Fibroblast of lung (primary cell): ENCODE measurements at regions not wholly inside any gene's neighbourhood (a gene's known extent, or its start where the extent isn't known, plus 50 kb on each side); places are given as distances from the start of the nearest gene placed in this dataset.

Experiments used
- DNase-seq, 2 donors: peaks; one replicate each; pipeline versions ENCODE4 v3.0.0 to v3.0.0-alpha.2; 2010; ENCODE audit warnings: low read depth in 2 of 2
- H2AFZ ChIP-seq: 2 replicates; pipeline ENCODE4 v1.5.1; 2012; ENCODE audit warnings: low read length, control low read depth, inconsistent platforms
- H3K27ac ChIP-seq: 2 replicates; pipeline ENCODE4 v1.5.1; 2011; ENCODE audit warnings: low read length, control low read depth; ENCODE audit not compliant: insufficient read depth
- H3K27me3 ChIP-seq: 2 replicates; pipeline ENCODE4 v1.5.1; 2011; ENCODE audit warnings: mild to moderate bottlenecking, low read length; ENCODE audit not compliant: control insufficient read depth, insufficient read depth
- H3K36me3 ChIP-seq: 2 replicates; pipeline ENCODE4 v1.5.1; 2011; ENCODE audit warnings: low read length; ENCODE audit not compliant: control insufficient read depth, insufficient read depth
- H3K4me1 ChIP-seq: 2 replicates; pipeline ENCODE4 v1.5.1; 2011; ENCODE audit warnings: low read length; ENCODE audit not compliant: control insufficient read depth, insufficient read depth; ENCODE audit errors: extremely low read depth
- H3K4me2 ChIP-seq: 2 replicates; pipeline ENCODE4 v1.5.1; 2011; ENCODE audit warnings: low read length, control low read depth; ENCODE audit not compliant: insufficient read depth; ENCODE audit errors: extremely low read depth
- H3K4me3 ChIP-seq, 4 experiments: fragments of 200-600 bp in 1 of 4; sonication (generic) in 1 of 4; replicated peaks in 1 of 4; 2 replicates each; pipeline ENCODE4 v1.5.1; 2011 to 2016; ENCODE audit warnings: low read length in 4 of 4, low read depth in 3 of 4, mild to moderate bottlenecking in 3 of 4, control low read depth in 2 of 4, inconsistent platforms in 1 of 4, mixed read lengths in 1 of 4; ENCODE audit not compliant: insufficient read depth in 1 of 4; ENCODE audit errors: control extremely low read depth in 1 of 4
- H3K79me2 ChIP-seq: 2 replicates; pipeline ENCODE4 v1.5.1; 2012; ENCODE audit warnings: mild to moderate bottlenecking, low read length, inconsistent platforms; ENCODE audit not compliant: control insufficient read depth, insufficient read depth
- H3K9ac ChIP-seq: 2 replicates; pipeline ENCODE4 v1.5.1; 2011; ENCODE audit warnings: mild to moderate bottlenecking, low read length, control low read depth; ENCODE audit not compliant: insufficient read depth
- H3K9me3 ChIP-seq: 2 replicates; pipeline ENCODE4 v1.5.1; 2012; ENCODE audit warnings: low read depth, low read length; ENCODE audit not compliant: control insufficient read depth, insufficient read depth
- H4K20me1 ChIP-seq: 2 replicates; pipeline ENCODE4 v1.5.1; 2011; ENCODE audit warnings: low read length; ENCODE audit not compliant: control insufficient read depth, insufficient read depth; ENCODE audit errors: extremely low read depth
- EZH2 ChIP-seq: IDR thresholded peaks from 2 replicates; pipeline ENCODE4 v1.5.1; 2012; ENCODE audit warnings: low read length, control low read depth, mild to moderate bottlenecking; ENCODE audit errors: missing control alignments
- TF ChIP-seq, protein P1 (sequence below), 2 donors: IDR thresholded peaks in 1 of 2; conservative IDR thresholded peaks in 1 of 2; 1 replicate in 1 of 2; 2 replicates in 1 of 2; pipeline ENCODE4 v1.5.1; 2011 to 2012; ENCODE audit warnings: low read length in 2 of 2, control low read depth in 1 of 2, inconsistent platforms in 1 of 2, low read depth in 1 of 2, mild to moderate bottlenecking in 1 of 2

DNA sequence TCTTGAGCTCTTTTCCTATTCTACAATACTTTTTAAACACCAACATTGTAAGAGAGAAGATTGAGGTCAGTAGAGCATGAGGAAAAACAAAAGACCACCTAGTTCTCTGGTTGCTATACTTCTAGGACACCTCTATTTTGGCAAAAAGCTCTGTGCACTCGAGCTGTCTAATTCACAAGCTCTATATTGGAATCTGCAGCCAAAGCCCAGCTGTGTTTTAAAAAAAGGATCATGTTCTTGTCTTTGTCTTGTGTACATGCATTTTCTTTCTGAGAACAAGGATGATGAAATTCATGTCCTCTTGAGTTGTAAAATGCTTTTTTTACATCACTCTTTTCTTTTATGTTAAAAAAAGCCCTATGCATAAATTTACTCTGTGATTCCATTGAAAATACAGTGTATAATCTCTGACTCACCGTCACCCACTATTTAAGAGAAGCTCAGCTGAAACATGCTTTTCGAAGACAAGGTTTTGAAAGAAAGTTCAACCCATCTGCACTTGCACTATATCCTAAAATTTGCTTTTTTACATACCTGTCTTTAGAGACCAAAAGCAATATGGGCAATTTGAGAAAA, 215.5 kb upstream of the VSTM2A start:
- H3K27ac ChIP-seq: no peak overlapping the region
- H2AFZ ChIP-seq: no peak overlapping the region
- no peak for DNase-seq

DNA sequence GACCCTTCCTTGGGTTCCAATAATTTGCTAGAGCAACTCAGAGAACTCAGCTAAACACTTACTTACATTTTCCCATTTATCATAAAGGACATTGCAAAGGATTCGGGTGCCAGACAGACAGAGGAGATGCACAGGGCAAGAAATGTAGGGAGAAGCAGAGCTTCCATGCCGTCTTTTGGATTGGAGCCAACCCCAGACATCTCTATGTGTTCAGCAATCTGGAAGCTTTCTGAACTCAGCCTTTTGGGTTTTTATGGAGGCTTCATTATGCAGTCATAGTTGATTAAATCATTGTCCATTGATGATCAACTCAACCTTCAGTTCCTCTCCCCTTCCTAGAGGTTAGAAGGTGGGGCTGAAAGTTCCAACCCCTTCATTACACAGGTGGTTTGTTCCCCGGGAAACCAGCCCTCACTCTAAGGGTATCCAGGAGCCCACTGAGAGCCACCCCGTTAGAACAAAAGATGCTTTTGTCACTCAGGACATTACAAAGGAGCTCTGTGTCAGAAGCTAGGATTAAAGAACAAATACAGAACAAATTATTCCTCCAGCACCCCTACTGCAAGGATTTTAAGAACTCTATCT, 211.9 kb upstream of the VSTM2A start:
- Histone ChIP-seq H3K27ac (no peak overlapping the region), H2AFZ (no peak overlapping the region), H3K36me3 (no peaks in the 10 kb centered on the region), H3K27me3 (no peaks in the 10 kb centered on the region), H3K4me2 (no peak overlapping the region), H3K9ac (no peak overlapping the region), H3K9me3 (no peaks in the 10 kb centered on the region), H3K4me3 (no peak overlapping the region), H3K4me1 (no peaks in the 10 kb centered on the region), H3K79me2 (no peaks in the 10 kb centered on the region), H4K20me1 (no peaks in the 10 kb centered on the region)
- no peak for DNase-seq
- TF ChIP-seq EZH2: no peak
- TF ChIP-seq, protein P1, sequence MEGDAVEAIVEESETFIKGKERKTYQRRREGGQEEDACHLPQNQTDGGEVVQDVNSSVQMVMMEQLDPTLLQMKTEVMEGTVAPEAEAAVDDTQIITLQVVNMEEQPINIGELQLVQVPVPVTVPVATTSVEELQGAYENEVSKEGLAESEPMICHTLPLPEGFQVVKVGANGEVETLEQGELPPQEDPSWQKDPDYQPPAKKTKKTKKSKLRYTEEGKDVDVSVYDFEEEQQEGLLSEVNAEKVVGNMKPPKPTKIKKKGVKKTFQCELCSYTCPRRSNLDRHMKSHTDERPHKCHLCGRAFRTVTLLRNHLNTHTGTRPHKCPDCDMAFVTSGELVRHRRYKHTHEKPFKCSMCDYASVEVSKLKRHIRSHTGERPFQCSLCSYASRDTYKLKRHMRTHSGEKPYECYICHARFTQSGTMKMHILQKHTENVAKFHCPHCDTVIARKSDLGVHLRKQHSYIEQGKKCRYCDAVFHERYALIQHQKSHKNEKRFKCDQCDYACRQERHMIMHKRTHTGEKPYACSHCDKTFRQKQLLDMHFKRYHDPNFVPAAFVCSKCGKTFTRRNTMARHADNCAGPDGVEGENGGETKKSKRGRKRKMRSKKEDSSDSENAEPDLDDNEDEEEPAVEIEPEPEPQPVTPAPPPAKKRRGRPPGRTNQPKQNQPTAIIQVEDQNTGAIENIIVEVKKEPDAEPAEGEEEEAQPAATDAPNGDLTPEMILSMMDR (conservative IDR thresholded peaks at IDR 0.05 in 1 of 2, IDR thresholded peaks at IDR 0.05 in 1 of 2; ENCODE audit: low read depth in 1 of 2, low read length in 2 of 2): no peak

More for the DNA sequence above, 215.5 kb upstream of the VSTM2A start:
- Histone ChIP-seq H3K4me3 (no peak overlapping the region), H3K36me3 (no peaks in the 10 kb centered on the region), H3K9me3 (no peaks in the 10 kb centered on the region), H3K4me1 (no peaks in the 10 kb centered on the region), H4K20me1 (no peaks in the 10 kb centered on the region), H3K9ac (no peak overlapping the region), H3K4me2 (no peak overlapping the region), H3K27me3 (no peaks in the 10 kb centered on the region), H3K79me2 (no peaks in the 10 kb centered on the region)
- TF ChIP-seq, protein P1 (conservative IDR thresholded peaks at IDR 0.05 in 1 of 2, IDR thresholded peaks at IDR 0.05 in 1 of 2; ENCODE audit: low read depth in 1 of 2, low read length in 2 of 2): no peak
- TF ChIP-seq EZH2: no peak

DNA sequence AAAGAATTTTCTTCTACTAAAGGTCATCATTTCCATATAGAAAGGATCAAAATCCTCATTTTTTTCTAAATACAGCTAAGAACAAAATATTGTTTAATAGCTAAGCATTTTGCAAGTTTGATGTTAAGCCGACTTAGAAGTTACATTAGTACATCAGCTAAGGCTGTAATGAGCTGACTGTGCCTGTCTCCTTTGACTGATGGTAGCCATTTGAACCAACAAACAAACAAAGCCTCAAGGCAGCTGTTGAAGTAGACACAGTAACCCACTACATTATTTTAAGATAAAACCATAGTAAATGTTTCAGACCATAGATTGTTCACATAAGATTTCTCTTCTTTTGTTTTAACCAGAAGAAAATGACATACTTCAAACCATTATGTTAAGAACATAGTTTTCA, 210.9 kb upstream of the VSTM2A start:
- no peak overlapping the region for H3K4me2 ChIP-seq
- no peaks in the 10 kb centered on the region for H3K36me3 ChIP-seq
- H2AFZ ChIP-seq: no peak overlapping the region
- H3K4me3 ChIP-seq: no peak overlapping the region
- DNase-seq: no peak
- H3K9ac ChIP-seq: no peak overlapping the region
- no peaks in the 10 kb centered on the region for H3K27me3 ChIP-seq
- no peaks in the 10 kb centered on the region for H3K4me1 ChIP-seq
- H3K79me2 ChIP-seq: no peaks in the 10 kb centered on the region
- no peak for TF ChIP-seq EZH2
- TF ChIP-seq, protein P1 (conservative IDR thresholded peaks at IDR 0.05 in 1 of 2, IDR thresholded peaks at IDR 0.05 in 1 of 2; ENCODE audit: low read depth in 1 of 2, low read length in 2 of 2): no peak
- no peaks in the 10 kb centered on the region for H4K20me1 ChIP-seq
- no peak overlapping the region for H3K27ac ChIP-seq
- no peaks in the 10 kb centered on the region for H3K9me3 ChIP-seq
